ENCODE measurements at regions not wholly inside any gene's neighbourhood (a gene's known extent, or its start where the extent isn't known, plus 50 kb on each side); places are given as distances from the start of the nearest gene placed in this dataset.

DNA sequence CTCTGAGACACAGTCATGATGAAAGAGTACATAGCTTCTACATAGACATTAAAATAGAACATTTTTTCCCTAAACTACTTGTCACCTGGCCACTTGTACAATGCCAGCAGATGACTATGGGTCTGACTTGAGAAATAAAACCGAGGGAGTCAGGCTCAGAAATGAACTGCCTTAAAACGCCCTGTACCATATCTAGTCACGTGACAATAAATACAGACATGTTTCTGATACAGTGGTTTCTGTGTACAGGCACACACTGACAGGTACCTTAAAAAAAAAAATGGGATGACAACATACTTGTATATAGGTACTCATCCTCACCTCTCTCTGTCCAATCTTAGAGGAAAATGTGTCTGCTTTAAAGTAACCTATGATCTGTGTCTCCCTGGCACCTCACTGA lies 144.1 kb downstream of the SH3BGRL2 start:
- DNase-seq (ENCODE audit: low spot score): no peak

- no peak for DNase-seq (ENCODE audit: low spot score)
These were observed 133.6 kb downstream of the SH3BGRL2 start for GRCh38 chr6:79764747-79765146.

DNA sequence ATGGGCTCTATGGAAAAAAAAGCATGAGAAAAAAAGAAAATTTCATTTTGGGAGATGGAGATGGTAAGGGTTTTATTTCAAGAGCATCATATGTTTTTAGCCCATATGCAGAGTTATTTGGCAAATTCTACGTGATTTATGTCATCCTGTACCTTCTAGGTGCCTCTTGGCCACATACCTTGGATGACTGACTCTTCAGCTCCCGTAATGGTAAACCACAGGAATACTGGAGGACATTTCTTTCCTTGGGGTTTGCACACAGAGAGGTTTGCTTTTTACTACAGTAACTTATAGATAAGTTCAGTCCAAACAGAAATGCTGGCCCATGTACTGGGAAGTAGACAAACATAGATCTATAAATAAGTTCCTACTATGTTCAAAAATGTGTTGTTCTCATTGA lies 132.2 kb downstream of the SH3BGRL2 start:
- no peak for DNase-seq (ENCODE audit: low spot score)

DNA sequence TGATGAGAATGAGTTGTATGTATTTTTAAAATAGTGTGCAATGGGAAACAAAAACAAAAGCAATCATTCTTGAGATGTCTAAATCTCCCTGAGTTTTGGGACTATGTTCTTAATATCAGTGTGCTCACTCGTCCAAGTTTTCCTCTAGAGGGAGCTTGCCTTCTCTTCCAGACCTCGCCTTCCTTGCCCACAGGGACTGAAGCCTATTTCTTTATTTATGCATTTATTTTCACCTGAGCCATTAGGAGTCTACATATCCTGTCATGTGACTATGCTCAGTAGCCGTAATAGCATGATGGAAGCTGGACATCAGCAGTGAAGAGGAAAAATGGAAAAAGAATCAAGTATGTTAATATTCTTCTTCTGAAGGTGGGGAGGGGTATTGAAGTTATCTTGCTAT lies 131.2 kb downstream of the SH3BGRL2 start:
- DNase-seq (ENCODE audit: low spot score): no peak

- no peak for DNase-seq (ENCODE audit: low spot score)
These were observed 125.4 kb downstream of the SH3BGRL2 start for GRCh38 chr6:79756496-79756895.

GRCh38 chr6:79755967-79756366 lies 124.8 kb downstream of the SH3BGRL2 start:
- no peak for DNase-seq (ENCODE audit: low spot score)

Data from germinal center (tissue), 1 donor.